ENCODE measurements at regions not wholly inside any gene's neighbourhood (a gene's known extent, or its start where the extent isn't known, plus 50 kb on each side); places are given as distances from the start of the nearest gene placed in this dataset.

GRCh38 chr4:164405774-164406173 is 348.2 kb upstream of the SMIM31 start:
- no peak for DNase-seq (ENCODE audit: low read depth)

- DNase-seq (ENCODE audit: low read depth) = no peak
Measured at GRCh38 chr4:164408831-164409230, 345.1 kb upstream of the SMIM31 start.

GRCh38 chr4:164410401-164410800 is 343.5 kb upstream of the SMIM31 start:
- no peak for DNase-seq (ENCODE audit: low read depth)

GRCh38 chr4:164412246-164412645 is 341.7 kb upstream of the SMIM31 start:
- DNase-seq (ENCODE audit: low read depth) = no peak

- no peak for DNase-seq (ENCODE audit: low read depth)
Measured at GRCh38 chr4:164413743-164414142, 340.2 kb upstream of the SMIM31 start.

- no peak for DNase-seq (ENCODE audit: low read depth)
Measured at GRCh38 chr4:164423819-164424218, 330.1 kb upstream of the SMIM31 start.

GRCh38 chr4:164424846-164425245 is 329.1 kb upstream of the SMIM31 start:
- no peak for DNase-seq (ENCODE audit: low read depth)

GRCh38 chr4:164428561-164428960 is 325.4 kb upstream of the SMIM31 start:
- DNase-seq (ENCODE audit: low read depth) = no peak

GRCh38 chr4:164438321-164438720 is 315.6 kb upstream of the SMIM31 start:
- peak; percentile 35 for DNase-seq (ENCODE audit: low read depth)

GRCh38 chr4:164439037-164439436 is 314.9 kb upstream of the SMIM31 start:
- DNase-seq (ENCODE audit: low read depth) = no peak

GRCh38 chr4:164440199-164440598 is 313.7 kb upstream of the SMIM31 start:
- peak; percentile 63 for DNase-seq (ENCODE audit: low read depth)

- DNase-seq (ENCODE audit: low read depth) = no peak
Measured at GRCh38 chr4:164441109-164441508, 312.8 kb upstream of the SMIM31 start.

GRCh38 chr4:164442180-164442579 is 311.8 kb upstream of the SMIM31 start:
- no peak for DNase-seq (ENCODE audit: low read depth)

- peak; percentile 6 for DNase-seq (ENCODE audit: low read depth)
Measured at GRCh38 chr4:164446516-164446915, 307.4 kb upstream of the SMIM31 start.

- DNase-seq (ENCODE audit: low read depth) = peak; percentile 20
Measured at GRCh38 chr4:164461901-164462300, 292.0 kb upstream of the SMIM31 start.

- DNase-seq (ENCODE audit: low read depth) = no peak
Measured at GRCh38 chr4:164462471-164462870, 291.5 kb upstream of the SMIM31 start.

GRCh38 chr4:164464313-164464712 is 289.6 kb upstream of the SMIM31 start:
- DNase-seq (ENCODE audit: low read depth) = no peak

- no peak for DNase-seq (ENCODE audit: low read depth)
Measured at GRCh38 chr4:164467493-164467892, 286.4 kb upstream of the SMIM31 start.

- no peak for DNase-seq (ENCODE audit: low read depth)
Measured at GRCh38 chr4:164481306-164482091, 272.4 kb upstream of the SMIM31 start.

- DNase-seq (ENCODE audit: low read depth) = no peak
Measured at GRCh38 chr4:164482092-164482404, 271.9 kb upstream of the SMIM31 start.

- no peak for DNase-seq (ENCODE audit: low read depth)
Measured at GRCh38 chr4:164482758-164483157, 271.2 kb upstream of the SMIM31 start.

GRCh38 chr4:164483711-164484110 is 270.2 kb upstream of the SMIM31 start:
- no peak for DNase-seq (ENCODE audit: low read depth)

- no peak for DNase-seq (ENCODE audit: low read depth)
Measured at GRCh38 chr4:164484551-164484950, 269.4 kb upstream of the SMIM31 start.

- DNase-seq (ENCODE audit: low read depth) = peak; percentile 6
Measured at GRCh38 chr4:164485136-164485535, 268.8 kb upstream of the SMIM31 start.

Data from renal cortical epithelial cell (primary cell).